ENCODE measurements at regions not wholly inside any gene's neighbourhood (a gene's known extent, or its start where the extent isn't known, plus 50 kb on each side); places are given as distances from the start of the nearest gene placed in this dataset.

- TF ChIP-seq POLR2A (IDR thresholded peaks at IDR 0.05), result no peak
- TF ChIP-seq, protein P1, sequence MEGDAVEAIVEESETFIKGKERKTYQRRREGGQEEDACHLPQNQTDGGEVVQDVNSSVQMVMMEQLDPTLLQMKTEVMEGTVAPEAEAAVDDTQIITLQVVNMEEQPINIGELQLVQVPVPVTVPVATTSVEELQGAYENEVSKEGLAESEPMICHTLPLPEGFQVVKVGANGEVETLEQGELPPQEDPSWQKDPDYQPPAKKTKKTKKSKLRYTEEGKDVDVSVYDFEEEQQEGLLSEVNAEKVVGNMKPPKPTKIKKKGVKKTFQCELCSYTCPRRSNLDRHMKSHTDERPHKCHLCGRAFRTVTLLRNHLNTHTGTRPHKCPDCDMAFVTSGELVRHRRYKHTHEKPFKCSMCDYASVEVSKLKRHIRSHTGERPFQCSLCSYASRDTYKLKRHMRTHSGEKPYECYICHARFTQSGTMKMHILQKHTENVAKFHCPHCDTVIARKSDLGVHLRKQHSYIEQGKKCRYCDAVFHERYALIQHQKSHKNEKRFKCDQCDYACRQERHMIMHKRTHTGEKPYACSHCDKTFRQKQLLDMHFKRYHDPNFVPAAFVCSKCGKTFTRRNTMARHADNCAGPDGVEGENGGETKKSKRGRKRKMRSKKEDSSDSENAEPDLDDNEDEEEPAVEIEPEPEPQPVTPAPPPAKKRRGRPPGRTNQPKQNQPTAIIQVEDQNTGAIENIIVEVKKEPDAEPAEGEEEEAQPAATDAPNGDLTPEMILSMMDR (IDR thresholded peaks at IDR 0.05), result no peak
These were observed 178.8 kb upstream of the MKLN1 start for GRCh38 chr7:131148708-131149428.
